H9 (cell line): ENCODE measurements at regions not wholly inside any gene's neighbourhood (a gene's known extent, or its start where the extent isn't known, plus 50 kb on each side); places are given as distances from the start of the nearest gene placed in this dataset.

Source experiments
- DNase-seq: peaks from one replicate; pipeline ENCODE4 v3.0.0-alpha.2; 2017
- H2AFZ ChIP-seq: one replicate; pipeline ENCODE4 v1.6.1; 2013; ENCODE audit warnings: mild to moderate bottlenecking, low read length, control low read depth, moderate library complexity
- H2AK5ac ChIP-seq: 2 replicates; pipeline ENCODE4 v1.6.1; 2013; ENCODE audit warnings: low read length, control low read depth, mixed read lengths; ENCODE audit not compliant: insufficient read length
- H2BK120ac ChIP-seq: one replicate; pipeline ENCODE4 v1.6.1; 2013; ENCODE audit warnings: low read depth, mild to moderate bottlenecking, low read length, control low read depth, inconsistent platforms; ENCODE audit not compliant: poor library complexity, severe bottlenecking
- H2BK12ac ChIP-seq: 2 replicates; pipeline ENCODE4 v1.6.1; 2013; ENCODE audit warnings: low read length, control low read depth, mixed read lengths, low read depth; ENCODE audit not compliant: insufficient read length
- H2BK15ac ChIP-seq: 2 replicates; pipeline ENCODE4 v1.6.1; 2013; ENCODE audit warnings: low read depth, low read length, control low read depth
- H2BK20ac ChIP-seq: one replicate; pipeline ENCODE4 v1.6.1; 2013; ENCODE audit warnings: low read depth, mild to moderate bottlenecking, low read length, control low read depth, inconsistent platforms; ENCODE audit not compliant: poor library complexity, severe bottlenecking
- H2BK5ac ChIP-seq: 2 replicates; pipeline ENCODE4 v1.6.1; 2013; ENCODE audit warnings: low read length, control low read depth, mixed read lengths; ENCODE audit not compliant: insufficient read length
- H3K14ac ChIP-seq: 2 replicates; pipeline ENCODE4 v1.6.1; 2013; ENCODE audit warnings: low read length, control low read depth; ENCODE audit not compliant: insufficient read depth
- H3K18ac ChIP-seq: 2 replicates; pipeline ENCODE4 v1.6.1; 2013; ENCODE audit warnings: low read depth, mild to moderate bottlenecking, mixed read lengths, low read length, control low read depth; ENCODE audit not compliant: insufficient read length
- H3K23ac ChIP-seq: 2 replicates; pipeline ENCODE4 v1.6.1; 2013; ENCODE audit warnings: low read length, control low read depth, mixed read lengths, low read depth; ENCODE audit not compliant: insufficient read length
- H3K23me2 ChIP-seq: 2 replicates; pipeline ENCODE4 v1.6.1; 2013; ENCODE audit warnings: low read depth, mild to moderate bottlenecking, mixed read lengths, low read length, control low read depth; ENCODE audit not compliant: insufficient read length, poor library complexity, severe bottlenecking
- H3K27ac ChIP-seq: 2 replicates; pipeline ENCODE4 v1.5.1; 2013; ENCODE audit warnings: low read length, control low read depth, mixed read lengths, low read depth; ENCODE audit not compliant: insufficient read length
- H3K27me3 ChIP-seq: 2 replicates; pipeline ENCODE4 v1.6.1; 2013; ENCODE audit warnings: low read length, control low read depth, inconsistent platforms; ENCODE audit not compliant: insufficient read depth
- H3K4ac ChIP-seq: 2 replicates; pipeline ENCODE4 v1.6.1; 2013; ENCODE audit warnings: low read depth, mild to moderate bottlenecking, control low read depth, inconsistent platforms, low read length, moderate library complexity
- H3K4me1 ChIP-seq: 2 replicates; pipeline ENCODE4 v1.6.1; 2013; ENCODE audit warnings: low read length, control low read depth, inconsistent platforms; ENCODE audit not compliant: insufficient read depth
- H3K4me2 ChIP-seq: 2 replicates; pipeline ENCODE4 v1.6.1; 2013; ENCODE audit warnings: low read length, control low read depth, mixed read lengths; ENCODE audit not compliant: insufficient read length, insufficient read depth
- H3K56ac ChIP-seq: 2 replicates; pipeline ENCODE4 v1.6.1; 2013; ENCODE audit warnings: low read depth, mild to moderate bottlenecking, mixed read lengths, low read length, control low read depth; ENCODE audit not compliant: insufficient read length
- H3K79me1 ChIP-seq: 2 replicates; pipeline ENCODE4 v1.6.1; 2013; ENCODE audit warnings: low read depth, mild to moderate bottlenecking, moderate library complexity, low read length, control low read depth, inconsistent platforms; ENCODE audit not compliant: insufficient read depth, poor library complexity, severe bottlenecking
- H3K79me2 ChIP-seq: 2 replicates; pipeline ENCODE4 v1.6.1; 2013; ENCODE audit warnings: low read length, control low read depth, inconsistent platforms; ENCODE audit not compliant: insufficient read depth
- H3K9ac ChIP-seq: 2 replicates; pipeline ENCODE4 v1.6.1; 2013; ENCODE audit warnings: low read length, control low read depth, mixed read lengths; ENCODE audit not compliant: insufficient read length; ENCODE audit errors: extremely low read depth
- H3K9me3 ChIP-seq: one replicate; pipeline ENCODE4 v1.6.1; 2013; ENCODE audit warnings: low read depth, low read length, inconsistent platforms; ENCODE audit not compliant: control insufficient read depth
- H3T11ph ChIP-seq: one replicate; pipeline ENCODE4 v1.6.1; 2013; ENCODE audit warnings: mild to moderate bottlenecking, low read length, control low read depth, inconsistent platforms
- H4K20me1 ChIP-seq: one replicate; pipeline ENCODE4 v1.6.1; 2013; ENCODE audit not compliant: control insufficient read depth, insufficient read length, insufficient read depth
- H4K5ac ChIP-seq: 2 replicates; pipeline ENCODE4 v1.6.1; 2013; ENCODE audit warnings: low read depth, mild to moderate bottlenecking, mixed read lengths, low read length, control low read depth; ENCODE audit not compliant: insufficient read length
- H4K8ac ChIP-seq: replicated peaks from 2 replicates; pipeline ENCODE4 v1.6.1; 2013; ENCODE audit warnings: low read length, control low read depth, mixed read lengths, low read depth; ENCODE audit not compliant: insufficient read length
- H4K91ac ChIP-seq: 2 replicates; pipeline ENCODE4 v1.6.1; 2013; ENCODE audit warnings: low read depth, mild to moderate bottlenecking, moderate library complexity, mixed read lengths, low read length, control low read depth; ENCODE audit not compliant: insufficient read length
- H3K27ac Mint-ChIP-seq, 3 experiments: 2 replicates in 2 of 3; 3 replicates in 1 of 3; pipeline ENCODE4 v1.8.0; 2020 to 2021; ENCODE audit warnings: mixed read lengths in 3 of 3, mild to moderate bottlenecking in 1 of 3, moderate library complexity in 1 of 3
- H3K27me3 Mint-ChIP-seq: 2 replicates; pipeline ENCODE4 v1.8.0; 2021; ENCODE audit warnings: low read depth, mild to moderate bottlenecking, moderate library complexity, mixed read lengths
- H3K36me3 Mint-ChIP-seq, 3 experiments: 2 replicates in 2 of 3; 3 replicates in 1 of 3; pipeline ENCODE4 v1.8.0; 2020 to 2021; ENCODE audit warnings: low read depth in 3 of 3, mixed read lengths in 3 of 3; ENCODE audit not compliant: insufficient read depth in 1 of 3
- H3K4me1 Mint-ChIP-seq, 2 experiments: 2 replicates each; pipeline ENCODE4 v1.8.0; 2020; ENCODE audit warnings: mixed read lengths in 2 of 2
- H3K4me3 Mint-ChIP-seq, 2 experiments: 2 replicates in 1 of 2; 3 replicates in 1 of 2; pipeline ENCODE4 v1.8.0; 2020 to 2021; ENCODE audit warnings: mild to moderate bottlenecking in 2 of 2, mixed read lengths in 2 of 2, moderate library complexity in 1 of 2
- H3K9me3 Mint-ChIP-seq, 2 experiments: 2 replicates in 1 of 2; 3 replicates in 1 of 2; pipeline ENCODE4 v1.8.0; 2020; ENCODE audit warnings: mild to moderate bottlenecking in 2 of 2, mixed read lengths in 2 of 2, moderate library complexity in 1 of 2
- WGBS: extraction: QIAGEN DNeasy Blood & Tissue Kit; methylation state at CpG from one replicate; pipeline ENCODE4 v1.1.7; 2013; ENCODE audit warnings: missing lambda C conversion rate, low lambda C conversion rate, mixed read lengths; ENCODE audit not compliant: insufficient read length; ENCODE audit errors: extremely low coverage; 5-methylcytosine and 5-hydroxymethylcytosine counted together
- TF ChIP-seq, protein P1 (sequence below): fragments of 200-600 bp; sonication (generic); conservative IDR thresholded peaks from 3 replicates; pipeline ENCODE4 v1.8.0; 2021; ENCODE audit warnings: antibody characterized with exemption, mild to moderate bottlenecking

DNA sequence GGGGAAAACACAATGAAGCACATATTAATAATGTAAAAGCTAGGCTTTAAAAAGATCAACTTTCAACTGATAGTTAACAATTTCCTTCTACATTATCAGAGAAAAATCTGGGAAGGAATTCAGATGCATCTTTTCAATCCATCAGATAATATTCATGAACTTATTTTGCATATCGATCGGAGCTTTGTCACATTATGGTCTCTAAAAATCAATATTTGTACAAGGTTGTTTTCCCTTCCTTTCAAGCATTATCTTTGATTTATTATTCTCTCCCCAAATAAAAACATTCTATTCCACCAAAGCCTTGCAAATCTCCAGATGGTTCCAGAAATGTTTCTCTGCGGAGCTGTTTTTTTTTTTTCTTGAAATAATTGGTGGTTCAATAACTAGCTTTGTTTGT is 101.9 kb downstream of the GPR63 start:
- H3K4me1 ChIP-seq = no peaks in the 10 kb centered on the region
- Mint-ChIP-seq H3K36me3 (no peaks in the 10 kb centered on the region; a peak in 1 of 7 replicates), H3K9me3 (peaks cover 0 to 4% of the 10 kb centered on the region in 2 experiments; a peak in 2 of 5 replicates), H3K4me1 (no peaks in the 10 kb centered on the region), H3K4me3 (no peak overlapping the region), H3K27ac (no peak overlapping the region), H3K27me3 (no peaks in the 10 kb centered on the region)
- H2BK15ac ChIP-seq = no peak overlapping the region
- H2BK12ac ChIP-seq = no peak overlapping the region
- H3K56ac ChIP-seq = no peak overlapping the region
- H3K9me3 ChIP-seq = no peaks in the 10 kb centered on the region
- H3T11ph ChIP-seq = no peak overlapping the region
- no peaks in the 10 kb centered on the region for H3K79me1 ChIP-seq
- TF ChIP-seq, protein P1, sequence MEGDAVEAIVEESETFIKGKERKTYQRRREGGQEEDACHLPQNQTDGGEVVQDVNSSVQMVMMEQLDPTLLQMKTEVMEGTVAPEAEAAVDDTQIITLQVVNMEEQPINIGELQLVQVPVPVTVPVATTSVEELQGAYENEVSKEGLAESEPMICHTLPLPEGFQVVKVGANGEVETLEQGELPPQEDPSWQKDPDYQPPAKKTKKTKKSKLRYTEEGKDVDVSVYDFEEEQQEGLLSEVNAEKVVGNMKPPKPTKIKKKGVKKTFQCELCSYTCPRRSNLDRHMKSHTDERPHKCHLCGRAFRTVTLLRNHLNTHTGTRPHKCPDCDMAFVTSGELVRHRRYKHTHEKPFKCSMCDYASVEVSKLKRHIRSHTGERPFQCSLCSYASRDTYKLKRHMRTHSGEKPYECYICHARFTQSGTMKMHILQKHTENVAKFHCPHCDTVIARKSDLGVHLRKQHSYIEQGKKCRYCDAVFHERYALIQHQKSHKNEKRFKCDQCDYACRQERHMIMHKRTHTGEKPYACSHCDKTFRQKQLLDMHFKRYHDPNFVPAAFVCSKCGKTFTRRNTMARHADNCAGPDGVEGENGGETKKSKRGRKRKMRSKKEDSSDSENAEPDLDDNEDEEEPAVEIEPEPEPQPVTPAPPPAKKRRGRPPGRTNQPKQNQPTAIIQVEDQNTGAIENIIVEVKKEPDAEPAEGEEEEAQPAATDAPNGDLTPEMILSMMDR = no peak
- H4K5ac ChIP-seq = no peak overlapping the region
- no peak overlapping the region for H2BK20ac ChIP-seq
- no peak overlapping the region for H3K4me2 ChIP-seq
- H4K91ac ChIP-seq = no peak overlapping the region
- WGBS = no CpG with 5 or more reads among the region's 3 CpGs
- H3K18ac ChIP-seq = no peak overlapping the region
- H4K8ac ChIP-seq = no peak overlapping the region
- no peak overlapping the region for H3K27ac ChIP-seq
- H3K27me3 ChIP-seq = no peaks in the 10 kb centered on the region
- no peaks in the 10 kb centered on the region for H4K20me1 ChIP-seq
- H2BK5ac ChIP-seq = no peak overlapping the region
- no peak overlapping the region for H3K4ac ChIP-seq
- H3K23me2 ChIP-seq = no peaks in the 10 kb centered on the region
- no peak for DNase-seq
- no peak overlapping the region for H3K9ac ChIP-seq
- H3K14ac ChIP-seq = no peak overlapping the region
- no peak overlapping the region for H2AK5ac ChIP-seq
- no peak overlapping the region for H2AFZ ChIP-seq
- no peak overlapping the region for H2BK120ac ChIP-seq
- H3K79me2 ChIP-seq = no peaks in the 10 kb centered on the region
- no peak overlapping the region for H3K23ac ChIP-seq
